ENCODE measurements at regions not wholly inside any gene's neighbourhood (a gene's known extent, or its start where the extent isn't known, plus 50 kb on each side); places are given as distances from the start of the nearest gene placed in this dataset.
"Not testable (repeated sequence)": the region's sequence is repeated elsewhere in the genome, so short reads cannot be mapped to it uniquely, and the experiment has no call there.

DNA sequence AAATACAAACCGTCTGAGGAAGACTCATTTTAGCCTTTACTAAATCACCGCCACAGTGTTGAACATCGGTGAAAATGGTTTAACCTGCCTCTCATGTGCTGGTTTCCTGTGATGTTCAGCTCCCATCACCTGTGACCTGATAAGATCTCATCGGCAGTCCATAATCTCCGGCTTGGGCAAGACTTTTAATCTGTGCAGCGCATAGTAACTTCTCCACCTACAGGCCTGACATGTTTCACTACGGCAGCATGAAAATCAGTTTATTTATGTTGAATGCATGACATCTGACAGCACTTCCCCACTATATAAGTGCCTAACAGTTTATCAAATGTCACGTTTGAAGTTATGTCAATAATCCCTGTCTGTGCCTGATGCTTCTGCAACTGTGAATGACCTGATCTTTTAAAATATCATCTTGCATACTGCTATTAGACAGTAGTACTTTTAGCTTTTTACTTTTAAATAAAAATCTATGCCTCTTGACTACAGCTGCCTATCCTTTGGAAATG, 1919.8 kb upstream of the AGA start:
- H3K4me3 ChIP-seq (ENCODE audit: low read depth, low read length, poor library complexity, severe bottlenecking) = no peak overlapping the region
- CTCF ChIA-PET = no interaction called here
- POLR2A ChIA-PET (ENCODE audit: low non-redundant PET) = no interaction called here
- intact Hi-C loops (cut with micrococcal nuclease; ENCODE audit: unreplicated experiment) = no loop called here
- DNase-seq (ENCODE audit: low spot score) = no peak
- no peak overlapping the region for H3K27ac ChIP-seq (ENCODE audit: low read depth, low read length, poor library complexity, severe bottlenecking)
- no peak for TF ChIP-seq EZH2 (IDR thresholded peaks at IDR 0.05; ENCODE audit: borderline replicate concordance, low read depth, low read length, poor library complexity, severe bottlenecking)
- no peak for TF ChIP-seq CTCF (conservative IDR thresholded peaks at IDR 0.05; ENCODE audit: low read depth, low read length)
- no peaks in the 10 kb centered on the region for H3K9me3 ChIP-seq (ENCODE audit: low read depth, low read length, poor library complexity, severe bottlenecking)
- H3K36me3 ChIP-seq (ENCODE audit: insufficient read depth, low read length, poor library complexity, severe bottlenecking) = no peaks in the 10 kb centered on the region
- BruUV-seq (replicated peaks) = no TSS peak
- H3K4me1 ChIP-seq (ENCODE audit: insufficient read depth, low read length, poor library complexity, severe bottlenecking) = no peaks in the 10 kb centered on the region
- H3K27me3 ChIP-seq (replicated peaks; ENCODE audit: insufficient read depth, low read depth, low read length, poor library complexity) = no peaks in the 10 kb centered on the region

- BruUV-seq (replicated peaks); DNase-seq (ENCODE audit: low spot score); H3K27ac ChIP-seq (ENCODE audit: low read depth, low read length, poor library complexity, severe bottlenecking); H3K27me3 ChIP-seq (replicated peaks; ENCODE audit: insufficient read depth, low read depth, low read length, poor library complexity); H3K9me3 ChIP-seq (ENCODE audit: low read depth, low read length, poor library complexity, severe bottlenecking); intact Hi-C loops (cut with micrococcal nuclease; ENCODE audit: unreplicated experiment); H3K36me3 ChIP-seq (ENCODE audit: insufficient read depth, low read length, poor library complexity, severe bottlenecking); POLR2A ChIA-PET (ENCODE audit: low non-redundant PET); H3K4me3 ChIP-seq (ENCODE audit: low read depth, low read length, poor library complexity, severe bottlenecking); H3K4me1 ChIP-seq (ENCODE audit: insufficient read depth, low read length, poor library complexity, severe bottlenecking); CTCF ChIA-PET: not testable (repeated sequence)
Observed at GRCh38 chr4:179365932-179366331, 1923.7 kb upstream of the AGA start.

DNA sequence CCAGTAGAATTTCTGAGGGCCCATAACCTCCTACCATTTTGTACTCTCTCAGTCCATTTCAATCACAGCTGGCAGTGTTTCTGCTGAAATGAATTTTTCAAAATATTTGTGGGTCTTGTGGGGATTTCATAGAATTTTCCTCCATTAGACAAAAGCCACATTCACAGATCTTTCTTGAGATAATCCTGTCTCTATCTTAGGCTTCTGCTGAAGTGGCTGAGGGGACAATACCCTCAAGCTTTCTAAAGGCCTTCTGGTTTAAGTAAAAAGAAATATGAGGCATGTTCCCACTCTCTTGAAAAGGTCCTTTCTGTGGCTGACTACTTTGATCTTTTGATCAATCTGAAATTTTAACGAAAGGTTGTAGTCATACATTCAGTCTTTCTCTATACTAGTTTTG, 1930.0 kb upstream of the AGA start:
- H3K36me3 ChIP-seq (ENCODE audit: insufficient read depth, low read length, poor library complexity, severe bottlenecking) = no peaks in the 10 kb centered on the region
- ChIA-PET POLR2A (ENCODE audit: low non-redundant PET) (no interaction called here), CTCF (no interaction called here)
- no peak for TF ChIP-seq EZH2 (IDR thresholded peaks at IDR 0.05; ENCODE audit: borderline replicate concordance, low read depth, low read length, poor library complexity, severe bottlenecking)
- no peak for TF ChIP-seq CTCF (conservative IDR thresholded peaks at IDR 0.05; ENCODE audit: low read depth, low read length)
- DNase-seq (ENCODE audit: low spot score) = no peak
- H3K27ac ChIP-seq (ENCODE audit: low read depth, low read length, poor library complexity, severe bottlenecking) = no peak overlapping the region
- H3K9me3 ChIP-seq (ENCODE audit: low read depth, low read length, poor library complexity, severe bottlenecking) = no peaks in the 10 kb centered on the region
- no peak overlapping the region for H3K4me3 ChIP-seq (ENCODE audit: low read depth, low read length, poor library complexity, severe bottlenecking)
- no peaks in the 10 kb centered on the region for H3K27me3 ChIP-seq (replicated peaks; ENCODE audit: insufficient read depth, low read depth, low read length, poor library complexity)
- no TSS peak for BruUV-seq (replicated peaks)
- intact Hi-C loops (cut with micrococcal nuclease; ENCODE audit: unreplicated experiment) = no loop called here
- no peaks in the 10 kb centered on the region for H3K4me1 ChIP-seq (ENCODE audit: insufficient read depth, low read length, poor library complexity, severe bottlenecking)

DNA sequence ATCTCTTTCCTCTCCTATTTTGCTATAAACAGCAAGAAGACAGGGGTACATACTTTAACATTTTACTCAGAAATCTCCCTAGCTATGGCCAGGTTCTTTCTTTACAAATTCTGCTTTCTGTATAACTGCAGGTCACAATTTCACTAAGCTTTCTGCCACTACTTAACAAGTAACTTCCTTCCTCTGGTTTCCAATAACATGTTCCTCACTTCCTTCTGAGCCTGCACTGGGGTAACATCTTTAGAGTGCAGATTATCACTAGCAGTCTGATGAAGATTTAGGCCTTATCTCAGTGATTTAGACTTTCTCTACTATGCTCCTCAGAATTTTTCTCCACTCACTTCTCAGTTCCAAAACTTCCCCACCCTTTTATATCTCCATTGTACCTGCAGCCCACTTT, 1930.5 kb upstream of the AGA start:
- H3K36me3 ChIP-seq (ENCODE audit: insufficient read depth, low read length, poor library complexity, severe bottlenecking) = no peaks in the 10 kb centered on the region
- TF ChIP-seq CTCF (conservative IDR thresholded peaks at IDR 0.05; ENCODE audit: low read depth, low read length) (no peak), EZH2 (IDR thresholded peaks at IDR 0.05; ENCODE audit: borderline replicate concordance, low read depth, low read length, poor library complexity, severe bottlenecking) (no peak)
- no peak overlapping the region for H3K4me3 ChIP-seq (ENCODE audit: low read depth, low read length, poor library complexity, severe bottlenecking)
- CTCF ChIA-PET = no interaction called here
- no peaks in the 10 kb centered on the region for H3K4me1 ChIP-seq (ENCODE audit: insufficient read depth, low read length, poor library complexity, severe bottlenecking)
- intact Hi-C loops (cut with micrococcal nuclease; ENCODE audit: unreplicated experiment) = no loop called here
- H3K27me3 ChIP-seq (replicated peaks; ENCODE audit: insufficient read depth, low read depth, low read length, poor library complexity) = no peaks in the 10 kb centered on the region
- BruUV-seq (replicated peaks) = no TSS peak
- H3K27ac ChIP-seq (ENCODE audit: low read depth, low read length, poor library complexity, severe bottlenecking) = no peak overlapping the region
- DNase-seq (ENCODE audit: low spot score) = no peak
- no peaks in the 10 kb centered on the region for H3K9me3 ChIP-seq (ENCODE audit: low read depth, low read length, poor library complexity, severe bottlenecking)
- POLR2A ChIA-PET (ENCODE audit: low non-redundant PET) = no interaction called here

- DNase-seq (ENCODE audit: low spot score); H3K4me3 ChIP-seq (ENCODE audit: low read depth, low read length, poor library complexity, severe bottlenecking); H3K27ac ChIP-seq (ENCODE audit: low read depth, low read length, poor library complexity, severe bottlenecking); CTCF ChIA-PET; POLR2A ChIA-PET (ENCODE audit: low non-redundant PET); BruUV-seq (replicated peaks); H3K4me1 ChIP-seq (ENCODE audit: insufficient read depth, low read length, poor library complexity, severe bottlenecking); intact Hi-C loops (cut with micrococcal nuclease; ENCODE audit: unreplicated experiment); H3K36me3 ChIP-seq (ENCODE audit: insufficient read depth, low read length, poor library complexity, severe bottlenecking); H3K27me3 ChIP-seq (replicated peaks; ENCODE audit: insufficient read depth, low read depth, low read length, poor library complexity); H3K9me3 ChIP-seq (ENCODE audit: low read depth, low read length, poor library complexity, severe bottlenecking): not testable (repeated sequence)
Observed at GRCh38 chr4:179378847-179379246, 1936.6 kb upstream of the AGA start.
